GM10266 (cell line): ENCODE measurements at regions not wholly inside any gene's neighbourhood (a gene's known extent, or its start where the extent isn't known, plus 50 kb on each side); places are given as distances from the start of the nearest gene placed in this dataset.

Experiments
- DNase-seq: peaks from one replicate; pipeline ENCODE4 v3.0.0; 2012; ENCODE audit errors: extremely low spot score
- CTCF ChIP-seq: IDR thresholded peaks from 2 replicates; pipeline ENCODE4 v1.5.1; 2012; ENCODE audit warnings: mild to moderate bottlenecking, low read depth; ENCODE audit not compliant: control insufficient read depth, insufficient read depth; ENCODE audit errors: missing control alignments

- TF ChIP-seq CTCF: no peak
- peak; percentile 13 for DNase-seq
Observed at GRCh38 chrX:109843963-109844751, 111.1 kb upstream of the ACSL4 start.

GRCh38 chrX:109844986-109845385, 111.9 kb upstream of the ACSL4 start:
- TF ChIP-seq CTCF: no peak
- DNase-seq: no peak

GRCh38 chrX:109845996-109846395, 112.9 kb upstream of the ACSL4 start:
- DNase-seq: no peak

GRCh38 chrX:109847257-109848187, 114.5 kb upstream of the ACSL4 start:
- DNase-seq: no peak
- no peak for TF ChIP-seq CTCF

More at GRCh38 chrX:109845996-109846395, 112.9 kb upstream of the ACSL4 start:
- no peak for TF ChIP-seq CTCF

- no peak for TF ChIP-seq CTCF
- DNase-seq: no peak
Observed at GRCh38 chrX:109848461-109849050, 115.5 kb upstream of the ACSL4 start.

- TF ChIP-seq CTCF: no peak
- DNase-seq: no peak
Observed at GRCh38 chrX:109854096-109854495, 121.0 kb upstream of the ACSL4 start.

GRCh38 chrX:109855501-109855900, 122.4 kb upstream of the ACSL4 start:
- DNase-seq: no peak
- TF ChIP-seq CTCF: no peak
